ENCODE measurements at regions not wholly inside any gene's neighbourhood (a gene's known extent, or its start where the extent isn't known, plus 50 kb on each side); places are given as distances from the start of the nearest gene placed in this dataset.

DNA sequence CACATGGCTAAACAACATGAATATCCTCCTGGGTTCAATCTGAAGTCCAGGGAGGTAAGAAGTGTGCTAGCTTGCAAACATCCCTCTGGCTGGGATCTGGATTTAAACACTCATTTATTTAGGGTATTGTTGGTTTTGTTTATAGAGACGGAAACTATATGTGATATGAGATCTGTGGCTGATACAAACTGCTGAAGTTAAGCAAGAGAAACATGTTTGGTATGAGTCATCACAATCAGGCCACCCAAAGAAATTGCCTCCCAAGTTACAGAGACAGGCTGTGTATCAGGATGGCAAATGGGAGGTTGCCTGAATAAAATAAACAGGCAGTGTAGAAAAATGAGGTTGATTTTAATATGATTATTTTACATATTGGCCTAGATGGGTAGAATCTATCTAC, 562.1 kb downstream of the IGSF11 start:
- no peaks in the 10 kb centered on the region for H3K79me2 ChIP-seq (ENCODE audit: low read length)
- TF ChIP-seq, protein P1, sequence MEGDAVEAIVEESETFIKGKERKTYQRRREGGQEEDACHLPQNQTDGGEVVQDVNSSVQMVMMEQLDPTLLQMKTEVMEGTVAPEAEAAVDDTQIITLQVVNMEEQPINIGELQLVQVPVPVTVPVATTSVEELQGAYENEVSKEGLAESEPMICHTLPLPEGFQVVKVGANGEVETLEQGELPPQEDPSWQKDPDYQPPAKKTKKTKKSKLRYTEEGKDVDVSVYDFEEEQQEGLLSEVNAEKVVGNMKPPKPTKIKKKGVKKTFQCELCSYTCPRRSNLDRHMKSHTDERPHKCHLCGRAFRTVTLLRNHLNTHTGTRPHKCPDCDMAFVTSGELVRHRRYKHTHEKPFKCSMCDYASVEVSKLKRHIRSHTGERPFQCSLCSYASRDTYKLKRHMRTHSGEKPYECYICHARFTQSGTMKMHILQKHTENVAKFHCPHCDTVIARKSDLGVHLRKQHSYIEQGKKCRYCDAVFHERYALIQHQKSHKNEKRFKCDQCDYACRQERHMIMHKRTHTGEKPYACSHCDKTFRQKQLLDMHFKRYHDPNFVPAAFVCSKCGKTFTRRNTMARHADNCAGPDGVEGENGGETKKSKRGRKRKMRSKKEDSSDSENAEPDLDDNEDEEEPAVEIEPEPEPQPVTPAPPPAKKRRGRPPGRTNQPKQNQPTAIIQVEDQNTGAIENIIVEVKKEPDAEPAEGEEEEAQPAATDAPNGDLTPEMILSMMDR (IDR thresholded peaks at IDR 0.05; ENCODE audit: low read depth, low read length) = no peak
- no peak for TF ChIP-seq EZH2phosphoT487 (IDR thresholded peaks at IDR 0.05; ENCODE audit: low read depth)
- H3K4me3 ChIP-seq (ENCODE audit: low read length) = no peak overlapping the region
- no peaks in the 10 kb centered on the region for H3K36me3 ChIP-seq (replicated peaks; ENCODE audit: low read depth, low read length)
- no peaks in the 10 kb centered on the region for H3K4me1 ChIP-seq (ENCODE audit: low read length)
- H3K27me3 ChIP-seq (ENCODE audit: low read depth, low read length) = no peaks in the 10 kb centered on the region
- H3K27ac ChIP-seq (ENCODE audit: low read length) = no peak overlapping the region
- H3K9ac ChIP-seq (ENCODE audit: low read length) = no peak overlapping the region
- H3K9me3 ChIP-seq (ENCODE audit: insufficient read depth, low read length) = no peaks in the 10 kb centered on the region
- H4K20me1 ChIP-seq (ENCODE audit: insufficient read depth, low read length) = no peaks in the 10 kb centered on the region
- H2AFZ ChIP-seq (ENCODE audit: low read depth, low read length) = no peak overlapping the region
- no peak overlapping the region for H3K4me2 ChIP-seq (ENCODE audit: low read length)

DNA sequence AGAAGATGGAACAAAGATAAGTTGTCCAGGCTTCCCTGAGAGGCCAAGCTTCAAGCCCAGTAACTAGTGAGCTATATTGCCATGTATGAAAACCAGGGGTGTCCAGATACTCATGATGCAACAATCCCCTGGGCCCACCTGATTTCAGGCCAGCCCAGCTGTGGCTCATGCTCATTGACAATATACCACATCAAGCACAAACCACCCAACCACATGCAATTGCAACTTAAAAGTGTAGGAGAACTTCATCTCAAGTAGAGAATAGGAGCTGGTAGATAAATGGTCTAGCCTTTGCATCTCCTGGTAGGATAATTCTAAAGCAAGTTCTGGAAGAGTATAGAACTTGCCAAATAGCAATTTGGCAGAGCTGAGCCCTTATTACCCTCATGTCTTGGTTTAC, 561.3 kb downstream of the IGSF11 start:
- no peaks in the 10 kb centered on the region for H3K36me3 ChIP-seq (replicated peaks; ENCODE audit: low read depth, low read length)
- H3K4me3 ChIP-seq (ENCODE audit: low read length) = no peak overlapping the region
- no peaks in the 10 kb centered on the region for H3K79me2 ChIP-seq (ENCODE audit: low read length)
- H3K4me1 ChIP-seq (ENCODE audit: low read length) = no peaks in the 10 kb centered on the region
- H3K9me3 ChIP-seq (ENCODE audit: insufficient read depth, low read length) = no peaks in the 10 kb centered on the region
- H3K27ac ChIP-seq (ENCODE audit: low read length) = no peak overlapping the region
- H2AFZ ChIP-seq (ENCODE audit: low read depth, low read length) = no peak overlapping the region
- H4K20me1 ChIP-seq (ENCODE audit: insufficient read depth, low read length) = no peaks in the 10 kb centered on the region
- no peaks in the 10 kb centered on the region for H3K27me3 ChIP-seq (ENCODE audit: low read depth, low read length)
- H3K4me2 ChIP-seq (ENCODE audit: low read length) = no peak overlapping the region
- TF ChIP-seq EZH2phosphoT487 (IDR thresholded peaks at IDR 0.05; ENCODE audit: low read depth) = no peak
- TF ChIP-seq, protein P1 (IDR thresholded peaks at IDR 0.05; ENCODE audit: low read depth, low read length) = no peak
- no peak overlapping the region for H3K9ac ChIP-seq (ENCODE audit: low read length)

DNA sequence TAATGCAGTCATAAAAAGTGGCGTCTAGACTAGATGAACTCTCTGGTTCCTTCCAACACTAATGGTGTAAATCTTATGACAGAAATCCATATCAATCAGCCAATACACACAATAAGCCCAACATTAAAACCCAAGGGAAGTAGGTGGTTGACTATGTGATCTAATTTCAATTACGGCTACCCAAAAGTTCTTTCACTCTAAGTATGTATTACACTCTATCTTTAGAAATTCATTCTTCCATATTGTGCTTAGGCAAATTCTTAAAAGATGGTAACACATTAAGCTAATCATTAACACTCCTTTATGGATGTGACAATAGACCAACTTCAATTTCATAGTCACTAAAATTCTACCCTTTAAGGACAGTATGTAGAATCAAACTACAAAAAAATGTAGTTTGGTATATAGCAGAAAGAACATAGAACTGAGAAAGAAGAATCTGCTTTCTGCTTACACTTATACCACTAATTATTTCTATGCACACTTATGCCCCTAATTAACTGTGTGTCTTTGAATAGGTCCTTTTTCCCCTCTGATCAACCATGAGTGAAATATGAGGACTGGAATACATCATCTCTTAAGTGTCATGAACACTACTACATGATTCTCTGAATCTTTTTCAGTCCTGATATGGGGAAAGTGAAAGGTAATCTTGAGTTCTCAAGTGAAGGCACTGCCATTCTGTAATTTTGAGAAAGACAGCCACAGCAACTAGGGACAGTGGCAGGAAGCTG, 557.6 kb downstream of the IGSF11 start:
- TF ChIP-seq EZH2phosphoT487 (IDR thresholded peaks at IDR 0.05; ENCODE audit: low read depth) = no peak
- TF ChIP-seq, protein P1 (IDR thresholded peaks at IDR 0.05; ENCODE audit: low read depth, low read length) = no peak
- Histone ChIP-seq H3K4me1 (ENCODE audit: low read length) (no peaks in the 10 kb centered on the region), H4K20me1 (ENCODE audit: insufficient read depth, low read length) (no peaks in the 10 kb centered on the region), H3K36me3 (replicated peaks; ENCODE audit: low read depth, low read length) (no peaks in the 10 kb centered on the region), H3K4me2 (ENCODE audit: low read length) (no peak overlapping the region), H3K9me3 (ENCODE audit: insufficient read depth, low read length) (no peaks in the 10 kb centered on the region), H3K27me3 (ENCODE audit: low read depth, low read length) (no peaks in the 10 kb centered on the region), H3K27ac (ENCODE audit: low read length) (no peak overlapping the region), H2AFZ (ENCODE audit: low read depth, low read length) (no peak overlapping the region), H3K4me3 (ENCODE audit: low read length) (no peak overlapping the region), H3K9ac (ENCODE audit: low read length) (no peak overlapping the region), H3K79me2 (ENCODE audit: low read length) (no peaks in the 10 kb centered on the region)

DNA sequence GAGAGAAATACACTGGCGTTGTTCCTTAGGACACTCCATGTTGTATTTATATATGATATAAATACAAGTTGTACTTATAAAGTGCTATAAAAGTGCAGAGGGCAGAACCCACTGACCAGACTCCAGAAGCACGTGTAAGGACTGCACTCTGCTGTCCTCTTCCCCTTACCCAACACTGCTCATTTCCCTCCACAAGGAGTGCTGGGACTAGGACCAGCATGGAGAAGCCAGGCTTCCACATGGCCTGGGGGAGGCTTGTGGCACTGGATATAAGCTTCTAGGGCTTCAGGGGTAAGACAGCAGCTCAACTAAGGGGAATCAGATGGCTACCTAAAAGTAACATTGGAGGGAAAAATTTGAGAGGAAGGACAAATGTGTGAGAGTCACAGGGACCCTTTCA, 556.9 kb downstream of the IGSF11 start:
- no peak overlapping the region for H3K9ac ChIP-seq (ENCODE audit: low read length)

More for the DNA sequence above, 556.9 kb downstream of the IGSF11 start:
- Histone ChIP-seq H3K27ac (ENCODE audit: low read length) (no peak overlapping the region), H3K4me2 (ENCODE audit: low read length) (no peak overlapping the region), H3K4me3 (ENCODE audit: low read length) (no peak overlapping the region), H4K20me1 (ENCODE audit: insufficient read depth, low read length) (no peaks in the 10 kb centered on the region), H3K79me2 (ENCODE audit: low read length) (no peaks in the 10 kb centered on the region), H3K4me1 (ENCODE audit: low read length) (no peaks in the 10 kb centered on the region), H3K36me3 (replicated peaks; ENCODE audit: low read depth, low read length) (no peaks in the 10 kb centered on the region), H3K27me3 (ENCODE audit: low read depth, low read length) (no peaks in the 10 kb centered on the region), H2AFZ (ENCODE audit: low read depth, low read length) (no peak overlapping the region), H3K9me3 (ENCODE audit: insufficient read depth, low read length) (no peaks in the 10 kb centered on the region)
- TF ChIP-seq EZH2phosphoT487 (IDR thresholded peaks at IDR 0.05; ENCODE audit: low read depth) = no peak
- TF ChIP-seq, protein P1 (IDR thresholded peaks at IDR 0.05; ENCODE audit: low read depth, low read length) = no peak

Measured in OCI-LY3 (cell line).